A549 (cell line): ENCODE measurements at regions not wholly inside any gene's neighbourhood (a gene's known extent, or its start where the extent isn't known, plus 50 kb on each side); places are given as distances from the start of the nearest gene placed in this dataset.

Source experiments
- CHD4 ChIP-seq: fragments of 200-600 bp; sonication (generic); IDR thresholded peaks from 2 replicates; pipeline ENCODE4 v1.6.1; 2016; ENCODE audit warnings: antibody characterized with exemption, mild to moderate bottlenecking, borderline replicate concordance
- EP300 ChIP-seq, 2 experiments: fragments of >200 bp; sonication (Bioruptor Twin); formaldehyde crosslinking; IDR thresholded peaks; 2 replicates in 1 of 2; 3 replicates in 1 of 2; pipeline ENCODE4 v1.6.1; 2016 to 2017
- JUN ChIP-seq, 2 experiments: fragments of >200 bp; sonication (Bioruptor Twin); formaldehyde crosslinking; IDR thresholded peaks; 2 replicates in 1 of 2; 3 replicates in 1 of 2; pipeline ENCODE4 v1.6.1; 2016 to 2017
- JUNB ChIP-seq: fragments of >200 bp; sonication (Bioruptor Twin); formaldehyde crosslinking; IDR thresholded peaks from 2 replicates; pipeline ENCODE4 v1.6.1; 2016
- RAD21 ChIP-seq, 2 experiments: fragments of >200 bp in 1 of 2; sonication (Bioruptor Twin) in 1 of 2; formaldehyde crosslinking in 1 of 2; IDR thresholded peaks in 1 of 2; conservative IDR thresholded peaks in 1 of 2; 2 replicates in 1 of 2; 3 replicates in 1 of 2; pipeline ENCODE4 v1.6.1; 2012 to 2018; ENCODE audit warnings: inconsistent platforms in 1 of 2
- RCOR1 ChIP-seq: fragments of 150-350 bp; IDR thresholded peaks from 2 replicates; pipeline ENCODE4 v1.6.1; 2014; ENCODE audit warnings: antibody characterized with exemption, low read length, low read depth
- USF2 ChIP-seq: fragments of 450-650 bp; IDR thresholded peaks from 2 replicates; pipeline ENCODE4 v1.6.1; 2014; ENCODE audit warnings: antibody characterized with exemption
- ZFP36 ChIP-seq: fragments of 450-650 bp; IDR thresholded peaks from 2 replicates; pipeline ENCODE4 v1.6.1; 2014; ENCODE audit warnings: borderline replicate concordance; ENCODE audit not compliant: partially characterized antibody
- TF ChIP-seq, protein P1 (sequence below): fragments of >200 bp; sonication (Bioruptor Twin); formaldehyde crosslinking; IDR thresholded peaks from 3 replicates; pipeline ENCODE4 v1.5.1; 2016
- TF ChIP-seq, protein P2 (sequence below): IDR thresholded peaks from 2 replicates; pipeline ENCODE4 v1.6.1; 2012

- TF ChIP-seq RAD21 (conservative IDR thresholded peaks at IDR 0.05 in 1 of 2, IDR thresholded peaks at IDR 0.05 in 1 of 2) (no peak), RCOR1 (no peak), CHD4 (no peak), EP300 (IDR thresholded peaks at IDR 0.05) (no peak), USF2 (no peak), ZFP36 (no peak), JUNB (no peak), JUN (IDR thresholded peaks at IDR 0.05) (no peak)
- TF ChIP-seq, protein P1, sequence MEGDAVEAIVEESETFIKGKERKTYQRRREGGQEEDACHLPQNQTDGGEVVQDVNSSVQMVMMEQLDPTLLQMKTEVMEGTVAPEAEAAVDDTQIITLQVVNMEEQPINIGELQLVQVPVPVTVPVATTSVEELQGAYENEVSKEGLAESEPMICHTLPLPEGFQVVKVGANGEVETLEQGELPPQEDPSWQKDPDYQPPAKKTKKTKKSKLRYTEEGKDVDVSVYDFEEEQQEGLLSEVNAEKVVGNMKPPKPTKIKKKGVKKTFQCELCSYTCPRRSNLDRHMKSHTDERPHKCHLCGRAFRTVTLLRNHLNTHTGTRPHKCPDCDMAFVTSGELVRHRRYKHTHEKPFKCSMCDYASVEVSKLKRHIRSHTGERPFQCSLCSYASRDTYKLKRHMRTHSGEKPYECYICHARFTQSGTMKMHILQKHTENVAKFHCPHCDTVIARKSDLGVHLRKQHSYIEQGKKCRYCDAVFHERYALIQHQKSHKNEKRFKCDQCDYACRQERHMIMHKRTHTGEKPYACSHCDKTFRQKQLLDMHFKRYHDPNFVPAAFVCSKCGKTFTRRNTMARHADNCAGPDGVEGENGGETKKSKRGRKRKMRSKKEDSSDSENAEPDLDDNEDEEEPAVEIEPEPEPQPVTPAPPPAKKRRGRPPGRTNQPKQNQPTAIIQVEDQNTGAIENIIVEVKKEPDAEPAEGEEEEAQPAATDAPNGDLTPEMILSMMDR, result no peak
- TF ChIP-seq, protein P2, sequence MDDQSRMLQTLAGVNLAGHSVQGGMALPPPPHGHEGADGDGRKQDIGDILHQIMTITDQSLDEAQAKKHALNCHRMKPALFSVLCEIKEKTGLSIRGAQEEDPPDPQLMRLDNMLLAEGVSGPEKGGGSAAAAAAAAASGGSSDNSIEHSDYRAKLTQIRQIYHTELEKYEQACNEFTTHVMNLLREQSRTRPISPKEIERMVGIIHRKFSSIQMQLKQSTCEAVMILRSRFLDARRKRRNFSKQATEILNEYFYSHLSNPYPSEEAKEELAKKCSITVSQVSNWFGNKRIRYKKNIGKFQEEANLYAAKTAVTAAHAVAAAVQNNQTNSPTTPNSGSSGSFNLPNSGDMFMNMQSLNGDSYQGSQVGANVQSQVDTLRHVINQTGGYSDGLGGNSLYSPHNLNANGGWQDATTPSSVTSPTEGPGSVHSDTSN, result no peak
These were observed 67.1 kb upstream of the HECTD2 start for GRCh38 chr10:91343010-91343409.
